ENCODE measurements at regions not wholly inside any gene's neighbourhood (a gene's known extent, or its start where the extent isn't known, plus 50 kb on each side); places are given as distances from the start of the nearest gene placed in this dataset.

DNA sequence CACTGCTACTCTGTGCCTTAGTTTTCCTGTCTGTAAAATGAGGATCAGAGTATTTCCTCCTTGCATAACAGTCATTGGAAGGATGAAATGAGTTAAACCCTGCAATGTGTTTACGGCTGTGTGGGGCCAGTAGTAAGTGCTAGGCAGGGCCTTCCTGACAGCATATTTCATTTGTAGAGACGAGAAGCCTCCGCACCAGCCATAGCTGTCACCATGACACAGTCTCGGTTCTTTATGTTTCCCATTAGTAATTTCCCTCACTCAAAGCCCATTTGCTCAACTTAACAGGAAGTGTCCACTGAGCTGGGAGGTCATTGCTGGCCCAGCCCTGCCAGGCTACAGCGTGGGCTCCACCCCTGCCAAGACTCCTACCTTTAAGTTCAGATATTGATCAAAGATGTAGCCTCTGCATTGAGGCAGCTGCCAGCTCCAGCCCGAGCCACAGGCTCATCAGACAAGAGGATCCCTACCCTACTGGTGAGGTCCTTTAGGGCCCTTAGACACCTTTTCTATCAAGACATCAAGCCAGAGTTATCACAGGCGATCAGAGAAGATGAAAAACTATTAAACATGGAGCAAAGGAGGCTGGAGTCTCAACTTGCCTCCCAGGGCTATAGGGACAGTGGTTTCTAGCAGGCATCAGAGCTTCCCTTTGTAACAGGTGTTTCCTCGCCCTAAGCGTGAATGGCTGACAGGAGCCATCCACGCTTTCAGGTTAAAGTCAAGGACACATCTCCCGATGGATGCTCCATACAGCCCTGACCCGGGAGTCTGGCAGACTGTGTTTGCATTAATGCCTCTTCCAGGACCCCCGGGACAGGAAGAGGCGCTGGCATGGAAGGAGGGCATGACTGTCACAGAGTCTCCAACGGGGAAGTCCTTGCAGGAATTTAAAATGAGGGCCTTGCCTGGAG lies 251.7 kb downstream of the NDUFA10 start:
- H3K27ac ChIP-seq, result no peak overlapping the region
- no peaks in the 10 kb centered on the region for H3K36me3 ChIP-seq
- no peaks in the 10 kb centered on the region for H3K9me3 ChIP-seq
- H3K4me1 ChIP-seq (ENCODE audit: control insufficient read depth in 1 of 2, insufficient read depth in 1 of 2, low read depth in 1 of 2, low read length in 1 of 2), result no peaks in the 10 kb centered on the region
- TF ChIP-seq, protein P1, sequence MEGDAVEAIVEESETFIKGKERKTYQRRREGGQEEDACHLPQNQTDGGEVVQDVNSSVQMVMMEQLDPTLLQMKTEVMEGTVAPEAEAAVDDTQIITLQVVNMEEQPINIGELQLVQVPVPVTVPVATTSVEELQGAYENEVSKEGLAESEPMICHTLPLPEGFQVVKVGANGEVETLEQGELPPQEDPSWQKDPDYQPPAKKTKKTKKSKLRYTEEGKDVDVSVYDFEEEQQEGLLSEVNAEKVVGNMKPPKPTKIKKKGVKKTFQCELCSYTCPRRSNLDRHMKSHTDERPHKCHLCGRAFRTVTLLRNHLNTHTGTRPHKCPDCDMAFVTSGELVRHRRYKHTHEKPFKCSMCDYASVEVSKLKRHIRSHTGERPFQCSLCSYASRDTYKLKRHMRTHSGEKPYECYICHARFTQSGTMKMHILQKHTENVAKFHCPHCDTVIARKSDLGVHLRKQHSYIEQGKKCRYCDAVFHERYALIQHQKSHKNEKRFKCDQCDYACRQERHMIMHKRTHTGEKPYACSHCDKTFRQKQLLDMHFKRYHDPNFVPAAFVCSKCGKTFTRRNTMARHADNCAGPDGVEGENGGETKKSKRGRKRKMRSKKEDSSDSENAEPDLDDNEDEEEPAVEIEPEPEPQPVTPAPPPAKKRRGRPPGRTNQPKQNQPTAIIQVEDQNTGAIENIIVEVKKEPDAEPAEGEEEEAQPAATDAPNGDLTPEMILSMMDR (IDR thresholded peaks at IDR 0.05), result no peak
- H3K4me3 ChIP-seq (ENCODE audit: low read depth in 1 of 2, low read length in 1 of 2), result no peak overlapping the region
- peaks cover 26% of the 10 kb centered on the region for H3K27me3 ChIP-seq

- Histone ChIP-seq H3K27ac (no peak overlapping the region), H3K9me3 (no peaks in the 10 kb centered on the region), H3K27me3 (peaks cover 26% of the 10 kb centered on the region), H3K4me3 (ENCODE audit: low read depth in 1 of 2, low read length in 1 of 2) (no peak overlapping the region), H3K36me3 (no peaks in the 10 kb centered on the region), H3K4me1 (ENCODE audit: control insufficient read depth in 1 of 2, insufficient read depth in 1 of 2, low read depth in 1 of 2, low read length in 1 of 2) (no peaks in the 10 kb centered on the region)
- TF ChIP-seq, protein P1 (IDR thresholded peaks at IDR 0.05), result no peak
These were observed 252.4 kb downstream of the NDUFA10 start for GRCh38 chr2:239772721-239773120.

DNA sequence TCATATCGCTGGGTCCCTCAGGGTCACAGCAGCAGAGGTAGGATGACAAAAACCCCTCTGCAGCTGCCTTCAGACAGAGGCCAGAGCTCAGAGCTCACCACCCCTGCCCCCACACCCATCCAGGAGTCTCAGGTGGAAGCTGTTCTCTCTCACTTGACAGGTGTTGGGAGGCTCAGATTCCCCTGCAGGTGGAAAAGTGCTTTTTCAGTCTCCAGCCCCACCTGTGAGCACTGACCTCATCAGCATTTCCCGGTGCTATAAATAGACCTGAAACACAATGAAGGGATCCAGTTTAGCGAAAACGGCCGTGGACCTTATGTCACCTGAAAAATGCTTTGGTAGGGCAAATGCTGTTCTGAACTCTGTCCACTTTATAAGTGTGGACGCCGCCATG lies 254.9 kb downstream of the NDUFA10 start:
- Histone ChIP-seq H3K4me1 (ENCODE audit: control insufficient read depth in 1 of 2, insufficient read depth in 1 of 2, low read depth in 1 of 2, low read length in 1 of 2) (no peaks in the 10 kb centered on the region), H3K4me3 (ENCODE audit: low read depth in 1 of 2, low read length in 1 of 2) (no peak overlapping the region), H3K9me3 (no peaks in the 10 kb centered on the region), H3K27ac (no peak overlapping the region), H3K27me3 (peaks cover 17% of the 10 kb centered on the region), H3K36me3 (no peaks in the 10 kb centered on the region)
- TF ChIP-seq, protein P1 (IDR thresholded peaks at IDR 0.05), result no peak

- Histone ChIP-seq H3K9me3 (no peaks in the 10 kb centered on the region), H3K36me3 (no peaks in the 10 kb centered on the region), H3K27me3 (peaks cover 17% of the 10 kb centered on the region), H3K27ac (no peak overlapping the region), H3K4me1 (ENCODE audit: control insufficient read depth in 1 of 2, insufficient read depth in 1 of 2, low read depth in 1 of 2, low read length in 1 of 2) (no peaks in the 10 kb centered on the region), H3K4me3 (ENCODE audit: low read depth in 1 of 2, low read length in 1 of 2) (no peak overlapping the region)
- TF ChIP-seq, protein P1 (IDR thresholded peaks at IDR 0.05), result no peak
These were observed 255.4 kb downstream of the NDUFA10 start for GRCh38 chr2:239769554-239770245.

DNA sequence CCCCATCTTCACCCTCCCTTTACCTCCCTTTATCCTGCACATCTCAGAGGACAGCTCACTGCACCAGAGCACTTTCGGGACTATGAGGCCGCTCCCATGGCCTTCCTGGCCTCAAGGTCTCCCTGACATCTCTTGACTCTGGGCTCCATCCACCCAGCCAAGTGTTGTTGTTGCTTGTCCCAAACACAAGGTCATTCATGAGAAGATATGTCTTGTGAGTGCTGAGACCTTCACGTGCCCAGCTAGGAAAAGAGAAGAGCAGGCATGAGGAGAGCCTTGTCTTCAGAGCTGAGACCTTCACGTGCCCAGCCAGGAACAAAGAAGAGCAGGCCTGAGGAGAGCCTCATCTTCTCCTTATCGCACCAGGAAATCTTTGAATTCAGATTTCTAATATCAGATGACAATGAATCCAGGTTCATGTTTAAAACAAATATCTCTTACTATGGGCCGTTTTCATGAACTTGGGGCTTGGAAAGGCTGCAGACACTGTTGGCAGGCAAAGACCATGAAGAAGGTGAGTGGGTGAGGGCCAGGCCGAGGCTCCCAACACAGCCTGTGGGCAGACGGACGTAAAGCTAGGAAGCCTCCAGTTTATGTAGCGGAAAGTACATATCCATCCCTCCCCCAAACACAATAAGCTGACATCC lies 256.1 kb downstream of the NDUFA10 start:
- Histone ChIP-seq H3K4me1 (ENCODE audit: control insufficient read depth in 1 of 2, insufficient read depth in 1 of 2, low read depth in 1 of 2, low read length in 1 of 2) (no peaks in the 10 kb centered on the region), H3K27ac (no peak overlapping the region), H3K27me3 (peaks cover 17% of the 10 kb centered on the region), H3K9me3 (no peaks in the 10 kb centered on the region), H3K4me3 (ENCODE audit: low read depth in 1 of 2, low read length in 1 of 2) (no peak overlapping the region), H3K36me3 (no peaks in the 10 kb centered on the region)
- TF ChIP-seq, protein P1 (IDR thresholded peaks at IDR 0.05), result no peak
